GM23248 (cell line): ENCODE measurements at regions not wholly inside any gene's neighbourhood (a gene's known extent, or its start where the extent isn't known, plus 50 kb on each side); places are given as distances from the start of the nearest gene placed in this dataset.

Experiments used
- DNase-seq: peaks from one replicate; pipeline ENCODE4 v3.0.0-alpha.2; 2015
- H2AFZ ChIP-seq: fragments of 200-600 bp; sonication (generic); 2 replicates; pipeline ENCODE4 v1.6.1; 2016; ENCODE audit warnings: antibody characterized with exemption
- H3F3A ChIP-seq: fragments of 200-600 bp; sonication (generic); 2 replicates; pipeline ENCODE4 v1.6.1; 2016; ENCODE audit warnings: mild to moderate bottlenecking, antibody characterized with exemption, mixed run types; ENCODE audit not compliant: insufficient read depth
- H3K27ac ChIP-seq: fragments of 200-600 bp; sonication (generic); 2 replicates; pipeline ENCODE4 v1.5.1; 2016; ENCODE audit warnings: mild to moderate bottlenecking
- H3K27me3 ChIP-seq: fragments of 200-600 bp; sonication (generic); replicated peaks from 2 replicates; pipeline ENCODE4 v1.6.1; 2016; ENCODE audit warnings: mild to moderate bottlenecking; ENCODE audit not compliant: insufficient read depth
- H3K36me3 ChIP-seq: fragments of 200-600 bp; sonication (generic); 2 replicates; pipeline ENCODE4 v1.6.1; 2016; ENCODE audit warnings: low read depth, mild to moderate bottlenecking
- H3K4me1 ChIP-seq: fragments of 200-600 bp; sonication (generic); 2 replicates; pipeline ENCODE4 v1.6.1; 2016; ENCODE audit warnings: mild to moderate bottlenecking; ENCODE audit not compliant: insufficient read depth
- H3K4me2 ChIP-seq: fragments of 200-600 bp; sonication (generic); one replicate; pipeline ENCODE4 v1.6.1; 2016; ENCODE audit warnings: mild to moderate bottlenecking; ENCODE audit not compliant: unreplicated experiment
- H3K4me3 ChIP-seq: fragments of 200-600 bp; sonication (generic); 2 replicates; pipeline ENCODE4 v1.5.1; 2016; ENCODE audit warnings: mild to moderate bottlenecking
- H3K79me2 ChIP-seq: fragments of 200-600 bp; sonication (generic); 2 replicates; pipeline ENCODE4 v1.6.1; 2016; ENCODE audit warnings: mild to moderate bottlenecking; ENCODE audit not compliant: insufficient read depth
- H3K9ac ChIP-seq: fragments of 200-600 bp; sonication (generic); 2 replicates; pipeline ENCODE4 v1.6.1; 2016; ENCODE audit warnings: mild to moderate bottlenecking
- H3K9me2 ChIP-seq: fragments of 200-600 bp; sonication (generic); 2 replicates; pipeline ENCODE4 v1.6.1; 2016; ENCODE audit warnings: mixed run types, mild to moderate bottlenecking, moderate library complexity; ENCODE audit not compliant: insufficient read depth
- H3K9me3 ChIP-seq: fragments of 200-600 bp; sonication (generic); one replicate; pipeline ENCODE4 v1.6.1; 2017; ENCODE audit warnings: low read depth
- H4K20me1 ChIP-seq: fragments of 200-600 bp; sonication (generic); 2 replicates; pipeline ENCODE4 v1.6.0; 2016; ENCODE audit not compliant: insufficient read depth
- EZH2 ChIP-seq: fragments of 200-600 bp; sonication (generic); IDR thresholded peaks from 2 replicates; pipeline ENCODE4 v1.6.1; 2018; ENCODE audit warnings: antibody characterized with exemption, mild to moderate bottlenecking; ENCODE audit not compliant: insufficient read depth, poor library complexity, severe bottlenecking
- EZH2phosphoT487 ChIP-seq: fragments of 200-600 bp; sonication (generic); IDR thresholded peaks from 2 replicates; pipeline ENCODE4 v1.6.1; 2018; ENCODE audit warnings: antibody characterized with exemption, moderate library complexity, mild to moderate bottlenecking, low read depth; ENCODE audit not compliant: insufficient read depth
- WGBS, 2 experiments: methylation state at CpG; one replicate each; pipeline ENCODE4 v1.1.6; 2015 to 2017; ENCODE audit warnings: low lambda C conversion rate in 2 of 2, low coverage in 1 of 2; ENCODE audit errors: missing lambda C conversion rate in 2 of 2; 5-methylcytosine and 5-hydroxymethylcytosine counted together
- in situ Hi-C: fragments of 300-500 bp; cut with MboI; formaldehyde crosslinking; loops from 2 replicates; pipeline ENCODE4 v1.15.0; 2020

GRCh38 chr10:28738200-28738599 lies 60.9 kb downstream of the BAMBI start:
- Histone ChIP-seq H3K9me2 (no peaks in the 10 kb centered on the region), H2AFZ (no peak overlapping the region), H3K27me3 (no peaks in the 10 kb centered on the region), H3K36me3 (no peaks in the 10 kb centered on the region), H3K27ac (no peak overlapping the region), H3K4me1 (no peaks in the 10 kb centered on the region), H3K4me3 (no peak overlapping the region), H4K20me1 (no peaks in the 10 kb centered on the region), H3K9me3 (no peaks in the 10 kb centered on the region), H3K9ac (no peak overlapping the region), H3F3A (peaks cover 13% of the 10 kb centered on the region; the same call in 1 of the 2 replicates), H3K79me2 (no peaks in the 10 kb centered on the region), H3K4me2 (no peak overlapping the region)
- TF ChIP-seq EZH2phosphoT487: no peak
- no peak for TF ChIP-seq EZH2
- in situ Hi-C loops: no loop called here
- no peak for DNase-seq
- 59 to 64% methylated on average over 1 of the region's 1 CpG for WGBS, 2 experiments

- Histone ChIP-seq H4K20me1 (no peaks in the 10 kb centered on the region), H2AFZ (no peak overlapping the region), H3K36me3 (no peaks in the 10 kb centered on the region), H3K79me2 (no peaks in the 10 kb centered on the region), H3K9ac (no peak overlapping the region), H3K9me2 (no peaks in the 10 kb centered on the region), H3F3A (no peaks in the 10 kb centered on the region), H3K4me2 (no peak overlapping the region), H3K27me3 (no peaks in the 10 kb centered on the region), H3K27ac (no peak overlapping the region), H3K9me3 (no peaks in the 10 kb centered on the region), H3K4me3 (no peak overlapping the region), H3K4me1 (no peaks in the 10 kb centered on the region)
- WGBS, 2 experiments: 7 to 15% methylated on average over 6 of the region's 6 CpGs
- no peak for DNase-seq
- in situ Hi-C loops: no loop called here
- no peak for TF ChIP-seq EZH2phosphoT487
- no peak for TF ChIP-seq EZH2
These were observed 66.3 kb downstream of the BAMBI start for GRCh38 chr10:28743576-28743975.

DNA sequence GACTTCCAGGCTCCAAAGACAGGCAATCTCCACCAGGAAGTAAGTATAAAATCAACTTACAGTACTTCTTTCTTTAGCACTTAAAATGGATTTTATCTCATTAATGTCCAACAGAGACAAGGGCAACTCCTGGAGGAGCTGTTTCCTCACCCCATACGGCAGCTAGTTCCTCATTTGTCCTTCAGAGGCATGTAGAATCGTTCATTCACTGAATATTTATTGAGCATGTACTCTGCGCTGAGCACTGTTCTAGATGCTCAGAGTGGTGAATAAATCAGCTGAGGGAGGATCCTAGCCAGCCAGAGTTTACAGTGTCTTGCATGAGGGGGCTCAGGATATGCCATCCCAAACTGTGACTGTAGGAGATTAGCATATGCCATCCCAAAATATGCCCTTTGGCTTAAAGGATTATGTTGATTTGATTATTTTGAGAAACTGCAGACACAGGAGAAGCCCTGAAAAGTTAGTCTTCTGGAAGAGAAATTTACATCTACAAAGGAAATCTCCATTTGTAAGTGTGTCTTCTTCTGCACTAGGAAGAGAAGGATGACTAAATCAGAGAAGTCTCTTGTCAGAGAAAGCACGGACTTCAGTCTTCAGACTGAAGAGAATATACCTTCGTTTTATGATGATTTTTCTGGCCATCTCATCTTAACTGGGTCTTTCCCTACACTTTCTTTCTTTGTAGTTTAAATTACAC lies 66.9 kb downstream of the BAMBI start:
- Histone ChIP-seq H3K36me3 (no peaks in the 10 kb centered on the region), H4K20me1 (no peaks in the 10 kb centered on the region), H2AFZ (no peak overlapping the region), H3K79me2 (no peaks in the 10 kb centered on the region), H3F3A (no peaks in the 10 kb centered on the region), H3K9me3 (no peaks in the 10 kb centered on the region), H3K9ac (no peak overlapping the region), H3K9me2 (no peaks in the 10 kb centered on the region), H3K4me1 (no peaks in the 10 kb centered on the region), H3K27ac (no peak overlapping the region), H3K27me3 (no peaks in the 10 kb centered on the region), H3K4me3 (no peak overlapping the region), H3K4me2 (no peak overlapping the region)
- in situ Hi-C loops: no loop called here
- no peak for DNase-seq
- 11 to 17% methylated on average over 5 of the region's 5 CpGs for WGBS, 2 experiments
- TF ChIP-seq EZH2phosphoT487 (no peak), EZH2 (no peak)

- DNase-seq: no peak
- Histone ChIP-seq H4K20me1 (no peaks in the 10 kb centered on the region), H3K36me3 (no peaks in the 10 kb centered on the region), H3F3A (no peaks in the 10 kb centered on the region), H3K9ac (no peak overlapping the region), H3K9me3 (no peaks in the 10 kb centered on the region), H3K4me2 (no peak overlapping the region), H3K4me1 (no peaks in the 10 kb centered on the region), H2AFZ (no peak overlapping the region), H3K79me2 (no peaks in the 10 kb centered on the region), H3K27ac (no peak overlapping the region), H3K9me2 (no peaks in the 10 kb centered on the region), H3K4me3 (no peak overlapping the region), H3K27me3 (no peaks in the 10 kb centered on the region)
- in situ Hi-C loops: no loop called here
- TF ChIP-seq EZH2 (no peak), EZH2phosphoT487 (no peak)
- WGBS, 2 experiments: 8 to 11% methylated on average over 3 of the region's 3 CpGs
These were observed 77.8 kb downstream of the BAMBI start for GRCh38 chr10:28754930-28755718.
